T-helper 2 cell (primary cell): ENCODE measurements at regions not wholly inside any gene's neighbourhood (a gene's known extent, or its start where the extent isn't known, plus 50 kb on each side); places are given as distances from the start of the nearest gene placed in this dataset.
"Not testable (repeated sequence)": the region's sequence is repeated elsewhere in the genome, so short reads cannot be mapped to it uniquely, and the experiment has no call there.

Experiments
- DNase-seq, 5 experiments: peaks; one replicate each; pipeline versions ENCODE4 v3.0.0 to v3.0.0-alpha.2; 2012 to 2022

DNA sequence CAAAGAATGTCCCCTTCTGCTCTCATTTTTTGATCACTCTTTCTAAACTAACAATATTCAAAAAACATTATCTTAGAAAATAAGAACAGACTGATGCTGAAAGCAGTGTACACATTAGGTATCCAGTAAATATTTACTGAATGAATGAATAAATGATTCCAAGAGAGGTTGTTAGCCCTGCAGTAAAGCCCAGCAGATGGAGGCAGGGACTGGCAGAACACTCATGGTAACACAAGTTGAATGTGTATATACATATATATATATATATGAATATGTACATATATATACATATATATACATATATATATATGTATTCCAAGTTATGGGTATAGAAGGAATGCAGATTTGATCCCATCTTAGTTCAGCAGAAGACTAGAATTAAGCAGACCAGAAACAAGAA, 546.3 kb downstream of the RAB38 start:
- no peak for DNase-seq

DNA sequence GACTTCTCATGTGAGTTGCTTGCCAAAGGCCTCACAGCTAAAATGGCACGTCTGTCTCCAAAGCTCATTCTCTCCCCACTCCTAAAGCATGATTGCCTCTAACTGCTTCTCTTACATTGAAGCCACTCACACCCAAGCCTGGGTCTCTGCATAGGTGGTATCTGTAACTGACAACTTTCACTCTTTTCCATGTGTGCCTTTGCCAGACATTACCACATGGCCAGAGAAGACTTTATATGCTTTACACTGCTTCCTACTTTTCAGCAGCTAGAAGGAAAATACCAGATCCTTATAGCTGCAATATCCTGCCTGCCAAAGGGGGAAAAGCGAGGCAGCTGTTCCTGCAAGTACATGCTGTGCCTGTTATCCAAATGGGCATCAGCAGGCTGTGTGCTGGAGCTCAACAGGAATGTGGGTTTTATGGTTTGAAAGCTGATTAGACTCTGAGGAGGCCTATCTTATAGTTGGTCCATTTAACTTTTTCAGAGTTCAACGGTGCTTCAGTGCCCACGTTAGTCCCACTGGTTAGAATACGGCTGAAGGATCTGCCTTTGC, 547.1 kb downstream of the RAB38 start:
- DNase-seq: no peak

DNA sequence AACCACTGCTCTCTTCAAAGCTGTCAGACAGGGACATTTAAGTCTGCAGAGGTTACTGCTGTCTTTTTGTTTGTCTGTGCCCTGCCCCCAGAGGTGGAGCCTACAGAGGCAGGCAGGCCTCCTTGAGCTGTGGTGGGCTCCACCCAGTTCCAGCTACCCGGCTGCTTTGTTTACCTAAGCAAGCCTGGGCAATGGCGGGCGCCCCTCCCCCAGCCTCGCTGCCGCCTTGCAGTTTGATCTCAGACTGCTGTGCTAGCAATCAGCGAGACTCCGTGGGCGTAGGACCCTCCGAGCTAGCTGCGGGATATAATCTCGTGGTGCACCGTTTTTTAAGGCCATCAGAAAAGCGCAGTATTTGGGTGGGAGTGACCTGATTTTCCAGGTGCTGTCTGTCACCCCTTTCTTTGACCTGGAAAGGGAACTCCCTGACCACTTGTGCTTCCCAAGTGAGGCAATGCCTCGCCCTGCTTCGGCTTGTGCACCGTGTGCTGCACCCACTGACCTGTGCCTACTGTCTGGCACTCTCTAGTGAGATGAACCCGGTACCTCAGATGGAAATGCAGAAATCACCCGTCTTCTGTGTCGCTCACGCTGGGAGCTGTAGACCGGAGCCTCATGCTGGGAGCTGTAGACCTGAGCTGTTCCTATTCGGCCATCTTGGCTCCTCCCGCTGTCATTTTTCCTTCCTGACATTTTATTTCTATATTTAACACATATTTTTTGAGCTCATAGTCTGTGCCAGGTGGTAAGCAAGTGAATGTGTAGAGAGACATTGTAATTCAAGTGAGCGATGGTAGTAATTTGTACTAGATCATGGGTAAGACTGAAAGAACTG, 551.5 kb downstream of the RAB38 start:
- not testable (repeated sequence) for DNase-seq

DNA sequence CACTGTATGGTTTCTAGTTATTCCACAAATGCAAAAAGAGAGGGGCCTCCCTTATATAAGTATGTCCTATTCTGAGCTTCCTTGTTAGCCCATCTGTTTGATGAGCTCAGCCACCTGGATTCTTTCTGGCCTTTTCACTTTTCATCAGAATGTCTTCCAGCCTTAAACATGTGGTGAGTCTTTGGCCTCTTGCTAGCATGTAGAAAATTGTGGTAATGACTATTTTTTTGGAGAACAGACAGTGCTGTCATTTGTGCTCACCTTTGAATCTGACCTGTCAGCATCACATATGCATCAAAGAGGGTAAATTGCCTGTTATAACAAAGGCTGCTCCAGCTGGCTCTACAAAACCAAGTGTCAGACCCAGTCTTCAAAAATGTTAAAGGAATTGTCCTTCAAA, 558.7 kb downstream of the RAB38 start:
- no peak for DNase-seq

DNA sequence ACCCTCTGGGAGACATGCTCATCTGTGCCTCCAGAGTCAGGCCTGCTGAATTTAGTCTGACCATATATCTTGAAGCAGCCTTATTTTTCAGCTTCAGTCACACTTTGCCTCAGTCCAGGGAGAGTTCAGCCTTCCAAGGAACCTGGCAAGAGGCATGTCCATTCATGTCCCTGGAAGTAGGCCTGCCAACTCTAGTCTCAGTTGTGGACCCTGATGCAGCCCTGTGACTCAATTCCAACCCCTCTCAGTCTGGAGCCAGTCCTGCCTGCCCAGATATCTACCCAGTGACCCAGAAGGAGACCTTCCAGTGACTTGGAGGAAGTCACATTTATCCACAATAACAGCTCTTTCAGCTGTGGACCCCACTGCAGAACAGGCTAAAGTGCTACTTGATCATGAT, 566.6 kb downstream of the TMEM135 start:
- DNase-seq: no peak

DNA sequence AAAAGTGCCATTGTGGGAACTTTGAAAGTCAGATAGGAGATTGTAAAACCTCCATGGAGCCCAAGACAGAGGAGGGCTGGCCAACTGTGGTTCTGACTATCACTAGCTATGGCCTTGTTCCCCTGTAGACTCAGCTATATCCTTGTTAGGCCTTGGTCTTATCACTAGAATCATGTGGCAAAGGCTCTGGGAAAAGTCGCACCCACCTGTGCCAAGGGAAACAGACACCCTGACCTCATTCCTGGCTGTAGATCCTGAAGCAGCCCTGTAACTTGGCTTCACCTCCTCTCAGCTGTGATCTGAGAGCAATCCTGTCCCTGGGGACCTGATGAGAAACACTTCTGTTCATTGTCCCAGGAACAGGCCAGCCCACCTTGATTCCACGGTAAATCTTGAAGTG, 566.2 kb downstream of the TMEM135 start:
- DNase-seq: no peak

DNA sequence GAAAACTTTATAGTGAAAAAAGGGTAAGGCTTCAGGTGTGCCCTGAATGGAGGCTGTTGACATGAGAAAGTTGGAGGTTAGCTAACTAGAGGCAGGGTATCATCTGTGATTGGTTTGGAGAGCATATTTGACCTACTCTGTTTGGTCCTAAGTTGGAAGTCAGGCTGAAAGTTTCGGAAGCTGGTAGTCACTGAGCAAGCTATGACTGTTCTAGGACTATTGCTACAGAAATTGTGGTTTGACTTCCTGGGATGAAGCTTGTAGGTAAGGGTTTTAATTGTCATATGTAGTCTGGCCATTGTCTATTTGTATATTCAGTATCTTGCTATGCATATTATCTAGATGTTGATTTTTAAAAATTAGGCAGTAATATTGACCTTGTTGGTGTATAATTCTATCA, 565.0 kb downstream of the TMEM135 start:
- no peak for DNase-seq

DNA sequence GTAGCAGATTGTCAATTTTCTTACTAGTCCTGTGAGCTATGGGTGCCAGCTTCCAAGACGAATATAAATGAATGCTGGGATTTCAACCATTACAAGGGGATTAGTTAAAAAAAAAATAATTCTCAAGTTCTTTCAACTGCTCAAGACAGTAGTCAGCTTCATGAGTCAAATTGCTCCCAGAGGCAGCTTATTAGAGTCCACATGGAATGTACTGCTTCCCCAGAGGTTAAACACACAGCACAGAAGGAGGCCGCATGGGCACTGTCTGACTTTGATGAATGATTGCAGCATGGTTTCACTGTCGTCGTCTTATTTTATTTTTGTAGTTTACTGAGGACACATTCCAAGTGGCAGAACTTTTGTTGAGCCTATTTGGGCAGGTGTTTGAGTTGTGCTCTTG, 563.2 kb downstream of the TMEM135 start:
- no peak for DNase-seq

DNA sequence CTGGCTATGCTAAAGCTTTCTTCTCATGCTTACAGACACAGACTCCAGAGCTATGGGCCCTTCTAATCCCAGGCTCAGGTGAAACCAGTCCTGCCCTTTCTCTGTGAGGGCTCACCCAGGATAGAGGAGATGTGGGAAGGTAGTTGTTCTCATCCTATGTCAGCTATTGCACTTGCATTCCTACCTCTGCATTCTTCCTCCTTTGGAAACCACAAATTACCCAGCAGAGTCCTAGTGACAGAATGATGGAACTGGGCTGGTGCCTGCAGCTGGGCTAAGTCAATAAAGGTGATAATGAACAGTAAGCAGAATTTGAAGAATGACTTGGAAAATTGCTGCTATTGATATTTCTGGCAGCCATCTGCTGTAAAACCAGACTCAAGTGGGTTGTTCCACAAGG, 560.0 kb downstream of the TMEM135 start:
- no peak for DNase-seq

DNA sequence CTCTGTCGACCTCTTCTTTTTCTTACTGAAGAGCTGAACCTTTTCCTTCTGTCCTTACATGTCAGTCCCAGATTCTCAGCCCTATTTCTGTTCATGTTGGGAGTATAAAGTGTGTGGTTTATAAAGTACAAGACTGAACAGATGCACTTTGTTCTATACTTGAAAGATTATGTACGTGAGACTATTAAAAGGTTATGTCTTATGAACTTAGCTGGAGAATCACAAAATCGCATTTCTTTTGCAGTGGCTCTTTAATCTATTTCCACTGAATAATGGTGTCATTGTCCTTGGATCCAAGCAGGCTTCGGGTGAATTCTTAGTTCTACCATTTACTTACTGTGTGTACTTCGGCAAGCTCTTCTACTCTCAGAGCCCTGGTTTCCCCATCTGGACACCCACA, 558.4 kb downstream of the TMEM135 start:
- DNase-seq: no peak

DNA sequence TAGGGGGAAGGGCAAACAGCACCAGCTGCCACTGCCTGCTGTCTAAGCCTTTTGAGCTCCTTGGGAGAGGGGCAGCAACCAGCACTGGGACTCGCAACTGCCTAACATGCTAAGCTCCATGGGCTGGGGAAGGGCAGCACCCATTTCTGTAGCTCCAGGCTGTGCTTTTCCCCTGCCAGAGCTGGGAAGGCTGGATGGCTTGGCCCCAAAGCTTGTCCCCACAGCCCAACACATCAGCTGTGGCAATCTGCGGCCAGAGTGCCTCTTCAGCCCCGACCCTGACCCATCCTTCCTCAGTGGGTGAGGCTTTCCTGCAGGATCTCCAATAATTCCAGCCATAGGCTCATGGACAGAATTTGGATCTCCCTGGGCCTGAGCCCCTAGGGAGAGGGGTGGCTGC, 551.3 kb downstream of the TMEM135 start:
- no peak for DNase-seq

DNA sequence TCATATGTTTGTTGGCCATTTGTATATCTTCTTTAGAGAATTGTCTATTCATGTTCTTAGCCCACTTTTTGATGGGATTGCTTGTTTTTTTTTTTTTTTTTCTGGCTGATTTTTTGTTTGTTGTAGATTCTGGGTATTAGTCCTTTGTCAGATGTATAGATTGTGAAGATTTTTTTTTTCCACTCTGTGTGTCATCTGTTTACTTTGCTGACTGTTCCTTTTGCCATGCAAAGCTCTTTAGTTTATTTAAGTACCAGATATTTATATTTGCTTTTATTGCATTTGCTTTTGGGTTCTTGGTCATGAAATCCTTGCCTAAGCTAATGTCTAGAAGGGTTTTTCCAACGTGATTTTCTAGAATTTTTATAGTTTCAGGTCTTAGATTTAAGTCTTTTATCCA, 547.9 kb downstream of the TMEM135 start:
- not testable (repeated sequence) for DNase-seq

DNA sequence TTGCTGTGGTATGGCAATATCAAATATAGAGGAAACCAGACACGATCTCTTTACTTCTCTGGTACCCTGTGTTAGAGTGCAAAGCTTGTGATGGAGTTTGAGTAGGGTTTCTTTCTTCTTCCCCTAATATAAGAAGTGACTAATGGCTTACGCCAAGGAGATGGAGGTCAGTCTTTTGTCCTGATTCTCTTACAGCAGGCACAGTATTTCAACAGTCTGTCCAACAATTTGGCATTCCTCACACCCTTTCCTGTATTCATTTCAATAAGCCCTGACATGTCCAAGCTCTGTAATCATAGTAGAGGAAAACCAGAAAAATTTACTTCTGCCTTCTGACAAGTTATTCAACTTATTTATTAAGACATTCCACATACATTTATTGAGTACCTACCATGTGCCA, 546.2 kb downstream of the TMEM135 start:
- DNase-seq: no peak

DNA sequence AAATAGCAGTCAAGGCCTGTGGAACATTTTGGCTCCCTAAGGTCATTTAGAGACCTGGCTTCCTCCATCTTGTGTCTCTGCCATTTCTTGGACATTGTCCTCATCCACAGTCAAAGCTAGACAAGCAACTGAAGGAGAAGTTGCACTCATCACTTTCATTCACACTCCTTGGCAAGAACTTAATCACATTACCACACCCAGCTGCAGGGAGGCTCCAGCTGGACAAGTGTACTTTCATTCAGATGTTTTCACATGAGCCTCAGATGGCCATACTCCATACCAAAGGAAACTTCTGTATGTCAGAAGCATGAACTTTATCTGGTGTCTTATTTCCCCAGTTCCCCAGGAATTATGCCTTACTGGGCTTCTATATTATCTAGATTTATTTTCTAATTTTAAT, 537.4 kb downstream of the TMEM135 start:
- no peak for DNase-seq

DNA sequence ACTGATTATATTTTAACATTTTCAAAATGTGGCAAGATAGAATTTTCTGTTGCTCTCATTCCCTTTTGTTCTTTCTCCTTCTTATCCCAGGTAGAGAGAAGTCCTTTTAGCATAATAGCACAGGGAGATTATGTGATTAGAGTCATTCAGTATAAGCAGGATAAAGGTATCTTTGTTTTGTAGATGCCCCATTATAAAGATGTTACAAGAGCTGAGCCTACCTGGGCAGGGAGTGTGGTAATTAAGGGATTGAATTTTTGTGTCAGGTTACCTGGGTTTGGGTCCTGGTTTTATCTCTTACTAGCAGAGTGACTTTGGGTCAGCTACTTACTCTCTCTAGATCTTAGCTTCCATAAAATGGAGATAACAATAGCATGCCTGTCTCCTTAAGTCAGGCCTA, 536.5 kb downstream of the TMEM135 start:
- no peak for DNase-seq

DNA sequence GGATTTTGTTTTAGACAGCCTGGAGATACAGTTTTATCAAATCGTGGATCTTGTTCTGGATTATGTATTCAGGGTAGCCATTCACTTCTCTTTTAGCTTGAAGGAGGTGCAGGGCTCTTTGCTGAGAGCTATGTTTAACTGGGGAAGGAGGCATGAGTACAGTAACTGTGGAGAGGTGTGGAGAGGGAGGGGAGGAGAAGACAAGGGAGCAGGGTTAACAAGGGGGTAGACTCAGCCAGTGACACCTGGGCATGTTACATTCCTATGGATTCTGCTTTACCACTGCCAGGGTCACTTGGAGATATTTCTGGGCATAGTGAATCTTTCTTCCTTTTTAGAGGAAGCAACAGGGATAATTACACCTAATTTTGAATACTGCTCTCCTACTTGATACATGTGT, 536.0 kb downstream of the TMEM135 start:
- DNase-seq: no peak

DNA sequence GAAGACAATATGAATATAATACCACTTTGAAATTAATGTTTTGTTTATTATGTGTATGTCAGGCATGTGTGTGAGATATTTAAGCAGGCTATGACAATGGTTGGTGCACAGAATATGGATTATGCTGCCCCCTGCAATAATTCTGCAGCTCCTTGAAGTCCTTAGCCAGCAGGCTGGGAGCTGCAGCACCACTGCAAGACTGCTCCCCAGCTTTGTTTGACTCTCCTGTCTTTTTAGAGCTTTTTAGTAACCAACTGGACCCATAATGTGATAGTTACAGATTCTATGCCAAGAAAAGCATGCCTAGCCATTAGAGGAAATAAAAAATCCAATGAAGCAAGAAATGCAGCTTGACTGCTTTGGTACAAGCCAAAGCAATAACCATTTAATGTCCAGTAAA, 535.1 kb downstream of the TMEM135 start:
- no peak for DNase-seq

DNA sequence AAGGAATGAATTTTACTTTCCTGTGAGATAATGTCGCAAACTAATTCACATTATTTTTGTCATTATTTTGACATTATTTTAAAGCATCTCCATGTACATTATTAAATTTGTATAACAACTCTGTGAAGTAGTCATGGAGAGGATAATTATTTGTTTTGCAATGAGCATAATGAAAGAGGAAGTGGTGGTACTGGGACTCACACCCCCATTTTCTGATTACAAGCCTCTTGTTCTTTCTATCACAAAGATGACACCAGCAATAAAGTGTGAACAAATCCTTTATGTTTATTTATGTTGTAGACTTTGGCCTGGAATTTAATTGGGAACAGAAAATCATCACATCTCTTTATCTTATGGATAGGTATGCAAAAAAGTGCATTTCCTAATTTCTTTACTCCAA, 522.6 kb downstream of the TMEM135 start:
- DNase-seq: no peak

DNA sequence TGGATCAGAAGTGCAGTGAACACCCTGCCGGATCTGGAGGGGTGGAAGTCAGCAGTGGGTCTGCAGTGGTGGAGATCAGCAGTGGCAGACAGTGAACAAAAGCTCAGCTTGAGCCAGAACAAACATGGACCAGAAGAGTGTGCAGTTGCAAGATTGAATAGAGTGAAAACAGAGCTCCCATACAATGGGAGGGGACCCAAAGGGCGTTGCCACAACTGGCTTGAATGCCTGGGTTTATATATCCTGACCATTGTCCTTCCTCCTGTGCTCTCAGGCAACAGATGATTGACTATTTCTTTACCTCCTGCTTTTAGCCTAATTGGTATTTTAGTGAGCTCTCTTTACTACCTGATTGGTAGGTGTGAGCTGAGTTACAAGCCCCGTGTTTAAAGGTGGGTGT, 522.1 kb downstream of the TMEM135 start:
- DNase-seq: not testable (repeated sequence)

DNA sequence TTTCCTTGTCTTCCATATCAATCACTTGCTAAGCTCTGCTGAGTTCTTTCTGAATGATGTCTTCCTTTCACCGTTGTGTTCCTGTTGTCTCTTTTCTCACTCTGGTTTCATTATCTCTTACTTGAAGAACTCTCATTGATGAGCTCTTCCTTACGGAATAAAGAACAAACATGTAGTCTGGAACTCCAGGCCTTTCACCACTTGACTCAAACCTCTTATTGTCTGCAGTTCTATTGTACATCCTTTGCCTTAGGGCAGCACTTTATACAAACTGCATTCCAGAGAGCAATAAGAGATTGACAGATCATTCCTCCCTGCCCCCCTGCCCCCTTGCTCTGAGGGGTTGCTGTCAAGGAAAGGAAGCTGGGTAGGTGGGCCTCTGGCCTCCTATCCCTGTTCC, 517.4 kb downstream of the TMEM135 start:
- no peak for DNase-seq

DNA sequence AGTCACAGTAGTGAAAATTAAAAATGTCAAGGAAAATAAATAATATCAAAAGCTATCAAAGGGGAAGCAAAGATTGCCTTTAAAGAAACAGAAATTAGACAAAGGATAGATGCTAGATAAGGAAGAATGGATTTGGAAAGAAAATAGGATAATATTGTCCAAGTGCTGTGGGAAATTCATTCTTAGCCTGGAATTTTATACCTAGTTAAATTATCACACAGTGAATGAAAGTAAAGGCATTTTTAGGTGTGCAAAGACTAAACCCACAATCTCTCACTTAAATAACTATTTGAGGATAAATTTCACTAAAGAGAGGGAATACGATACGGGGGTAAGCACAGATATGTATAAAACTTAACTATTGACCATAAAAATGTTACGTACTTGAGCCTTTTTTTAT, 511.1 kb downstream of the TMEM135 start:
- DNase-seq: no peak

DNA sequence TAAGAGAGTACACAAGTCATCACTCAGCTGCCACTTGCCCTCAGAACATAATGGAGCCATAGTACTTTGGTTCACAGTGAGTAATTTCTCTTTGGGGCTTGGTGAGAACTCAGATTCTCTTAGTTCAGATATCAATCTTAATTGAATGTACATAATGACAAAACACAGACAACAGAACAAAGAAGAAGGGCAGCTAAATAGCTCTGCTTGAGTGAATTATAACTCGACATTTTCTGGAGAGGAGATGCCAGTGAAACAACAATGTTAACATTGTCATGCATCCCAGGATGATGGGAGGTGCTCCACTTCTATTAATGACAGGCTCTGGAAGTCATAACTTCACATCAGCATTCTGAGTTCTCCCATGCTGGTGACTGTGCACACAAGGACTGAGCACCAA, 508.1 kb downstream of the TMEM135 start:
- DNase-seq: no peak

DNA sequence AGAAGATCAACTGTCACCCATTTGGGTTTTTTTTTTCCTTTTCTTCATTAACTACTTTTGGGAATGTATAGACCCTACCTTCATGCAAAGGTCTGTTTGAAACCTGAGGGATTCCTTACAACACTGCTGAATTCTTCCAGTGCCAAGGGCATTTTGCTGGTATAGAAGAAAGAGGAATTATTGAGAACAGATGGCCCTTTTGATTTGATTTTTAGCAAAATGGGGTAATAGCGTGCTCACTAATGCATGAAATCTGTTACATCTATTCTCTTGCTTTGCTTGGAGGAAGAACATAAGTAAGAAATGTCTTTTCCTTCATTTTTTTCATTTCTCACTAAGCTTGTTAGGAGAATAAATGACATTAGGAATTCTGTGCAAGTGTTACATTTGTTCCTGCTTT, 501.9 kb downstream of the TMEM135 start:
- DNase-seq: no peak

DNA sequence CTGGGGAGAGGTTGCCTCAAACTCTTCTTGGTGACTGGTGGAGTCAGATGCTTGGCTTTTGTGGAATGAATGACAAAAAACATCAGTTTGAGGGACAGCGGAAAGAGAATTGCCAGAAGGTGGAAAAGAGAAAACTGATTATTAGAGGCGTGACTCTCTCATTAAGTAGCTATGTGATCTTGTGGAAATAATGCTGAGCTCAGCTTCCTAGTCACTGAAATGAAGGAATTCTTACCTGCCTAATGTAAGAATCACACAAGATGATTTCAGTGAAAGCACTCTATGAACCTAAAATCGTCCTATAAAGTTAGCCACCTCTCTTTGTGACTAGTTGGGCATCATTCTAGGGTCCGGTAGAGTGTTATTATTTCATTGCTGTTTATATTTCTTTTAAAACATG, 498.8 kb downstream of the TMEM135 start:
- DNase-seq: no peak

DNA sequence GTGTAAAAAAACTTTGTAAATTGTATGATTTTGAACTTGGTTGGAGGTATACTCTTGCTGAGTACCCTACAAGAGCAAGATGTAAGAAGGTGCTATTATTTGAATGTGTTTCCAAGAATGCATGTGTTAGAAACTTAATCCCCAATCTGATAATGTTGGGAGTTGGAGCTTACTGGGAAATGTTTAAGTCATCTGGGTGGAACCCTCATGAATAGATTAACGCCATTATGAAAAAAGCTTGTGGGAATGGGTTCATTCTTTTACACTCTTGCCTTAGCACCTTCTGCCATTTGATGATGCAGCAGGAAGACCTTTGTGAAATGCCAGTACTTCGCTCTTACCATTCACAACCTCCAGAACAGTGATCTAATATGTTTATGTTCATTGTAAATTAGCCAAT, 498.3 kb downstream of the TMEM135 start:
- no peak for DNase-seq
